ENCODE measurements at regions not wholly inside any gene's neighbourhood (a gene's known extent, or its start where the extent isn't known, plus 50 kb on each side); places are given as distances from the start of the nearest gene placed in this dataset.

DNA sequence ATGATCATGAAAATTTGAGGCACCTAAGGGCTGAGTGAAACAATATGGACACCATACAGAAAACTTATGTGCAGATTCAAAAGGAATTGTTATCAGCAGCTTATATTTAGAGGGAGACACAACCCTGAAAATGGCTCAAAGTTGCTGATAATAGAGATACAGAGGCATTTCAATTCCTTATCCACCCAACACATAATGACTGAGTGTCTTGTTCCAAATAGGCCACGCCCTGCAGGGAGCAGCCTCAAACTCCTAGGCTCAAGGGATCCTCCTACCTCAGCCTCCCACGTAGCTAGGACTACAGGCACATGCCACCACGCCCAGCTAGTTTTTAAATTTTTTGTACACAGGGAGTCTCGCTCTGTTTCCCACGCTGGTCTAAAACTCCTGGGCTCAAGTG is 79.0 kb downstream of the LBH start:
- DNase-seq (ENCODE audit: low read depth): no peak

DNA sequence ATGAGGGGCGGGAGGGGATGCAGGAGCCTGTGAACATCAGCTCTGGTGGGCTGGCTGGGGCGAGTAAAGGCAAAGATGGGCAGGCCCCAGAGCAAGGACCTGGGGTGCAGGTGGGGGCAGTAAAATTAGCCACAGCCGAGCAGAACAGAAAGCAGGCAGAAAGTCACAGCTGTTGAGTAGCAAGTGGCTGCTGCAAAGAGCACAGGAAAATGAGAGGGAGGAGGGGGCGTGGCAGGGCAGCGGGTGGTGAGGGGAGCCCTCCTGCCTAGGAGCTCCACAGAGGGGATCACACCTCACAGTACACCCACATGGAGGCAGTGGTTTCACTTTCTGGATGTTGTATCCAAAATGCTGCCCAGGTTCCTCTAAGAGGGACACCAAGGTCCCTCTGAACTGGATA is 79.6 kb downstream of the LBH start:
- DNase-seq (ENCODE audit: low read depth): no peak

DNA sequence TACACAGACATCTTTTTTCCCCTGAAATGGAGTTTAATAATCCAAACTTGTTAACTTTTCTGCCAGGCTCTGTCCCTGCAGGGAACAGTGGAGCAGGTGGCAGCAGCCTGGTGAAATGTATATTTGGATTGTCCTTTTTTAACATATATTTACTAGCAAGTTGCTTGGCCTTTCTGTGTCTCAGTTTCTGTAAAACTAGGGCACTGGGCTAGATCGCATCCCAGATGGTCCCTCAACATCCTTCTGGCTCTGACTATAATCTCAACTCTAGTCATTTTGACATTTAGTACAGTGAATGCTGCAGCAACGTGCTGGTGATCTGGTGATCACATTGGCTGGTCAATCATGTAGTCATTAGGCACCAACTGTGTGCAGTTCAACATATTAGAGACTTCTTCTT is 80.4 kb downstream of the LBH start:
- no peak for DNase-seq (ENCODE audit: low read depth)

DNA sequence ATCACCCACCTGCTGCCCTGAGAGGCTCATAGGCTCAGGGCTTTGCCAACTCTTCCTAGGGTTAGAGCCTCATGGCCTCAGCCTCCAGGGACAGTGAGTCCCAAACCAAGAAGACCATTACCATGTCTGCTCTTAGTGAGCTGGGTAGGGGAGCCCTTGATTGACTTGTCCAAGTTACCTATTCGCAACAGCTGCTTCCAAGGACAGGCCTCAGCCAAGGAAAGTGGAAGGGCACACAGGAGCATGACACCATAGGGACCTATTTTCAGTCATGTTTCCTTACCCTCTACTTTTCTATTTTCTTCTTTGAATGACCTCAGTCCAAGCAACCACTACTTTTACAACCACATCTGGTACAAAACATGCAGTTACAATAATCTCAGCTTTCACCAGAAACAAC is 81.6 kb downstream of the LBH start:
- no peak for DNase-seq (ENCODE audit: low read depth)

DNA sequence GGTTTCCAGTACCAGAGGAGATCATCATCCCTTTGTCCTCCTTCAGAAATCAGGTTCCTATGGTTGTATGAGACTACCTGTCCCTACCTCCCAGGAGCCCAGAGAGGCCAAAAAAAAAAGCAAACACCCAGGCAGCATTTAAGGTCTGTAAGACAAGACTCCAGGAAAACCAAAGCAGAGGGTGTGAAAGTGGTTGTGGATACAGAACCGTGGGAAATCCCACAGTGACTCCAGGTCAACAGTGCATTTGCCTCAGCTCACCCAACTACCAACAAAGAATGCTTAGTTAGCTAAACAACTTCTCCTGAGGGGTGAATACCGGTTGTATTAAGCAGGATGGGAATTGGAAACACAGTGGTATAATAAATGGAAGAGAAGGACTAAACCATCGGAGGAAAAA is 83.6 kb downstream of the LBH start:
- no peak for DNase-seq (ENCODE audit: low read depth)

DNA sequence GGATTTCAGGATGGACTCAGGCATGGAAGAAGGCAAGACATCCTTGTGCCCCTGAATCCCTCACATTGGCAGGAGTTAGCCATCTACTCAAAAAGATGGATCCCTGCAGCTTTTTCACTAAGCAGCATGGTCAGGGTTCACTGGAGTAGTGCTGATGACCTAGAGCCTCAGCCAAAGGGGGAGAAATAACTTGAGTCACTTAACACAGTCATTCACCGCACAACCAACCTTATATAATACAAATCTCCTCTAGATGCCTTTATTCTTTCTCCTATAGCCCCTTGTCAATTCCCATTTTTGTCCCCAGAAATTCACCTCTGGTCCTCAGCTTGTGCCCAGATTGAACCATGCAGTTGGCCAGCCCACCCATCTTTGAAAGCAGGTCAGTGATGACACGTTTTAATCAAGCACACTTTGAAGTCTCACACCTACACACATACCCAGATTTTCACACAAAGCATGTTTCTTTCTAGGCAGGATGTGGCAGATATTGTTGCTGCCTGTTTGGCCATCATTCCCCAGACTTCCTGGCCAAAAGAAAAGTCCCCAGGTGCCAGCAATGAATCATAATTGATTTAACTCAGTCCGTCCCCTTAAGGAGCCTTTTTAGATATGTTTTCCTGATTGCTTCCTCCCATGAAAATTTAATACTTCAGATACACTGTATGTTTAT is 84.2 kb downstream of the LBH start:
- DNase-seq (ENCODE audit: low read depth): no peak

DNA sequence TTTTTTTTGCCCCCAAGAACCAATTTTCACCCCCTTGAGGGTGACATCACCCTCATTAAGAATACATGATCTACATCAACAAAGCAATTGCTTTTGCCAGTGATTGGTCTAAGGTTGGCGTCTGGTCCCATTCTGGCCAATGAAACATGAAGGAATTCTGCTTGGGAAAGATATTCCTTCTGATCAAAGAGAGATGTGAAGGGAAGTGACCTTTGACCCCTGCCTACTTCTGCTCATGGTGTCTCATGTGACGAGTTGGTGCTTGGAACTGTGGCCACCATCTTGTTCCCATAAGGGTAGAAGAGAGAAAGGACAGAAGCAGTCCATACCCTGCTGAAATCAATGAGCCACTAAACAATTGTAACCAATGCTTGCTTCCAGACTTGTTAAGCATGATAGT is 85.1 kb downstream of the LBH start:
- DNase-seq (ENCODE audit: low read depth): no peak

DNA sequence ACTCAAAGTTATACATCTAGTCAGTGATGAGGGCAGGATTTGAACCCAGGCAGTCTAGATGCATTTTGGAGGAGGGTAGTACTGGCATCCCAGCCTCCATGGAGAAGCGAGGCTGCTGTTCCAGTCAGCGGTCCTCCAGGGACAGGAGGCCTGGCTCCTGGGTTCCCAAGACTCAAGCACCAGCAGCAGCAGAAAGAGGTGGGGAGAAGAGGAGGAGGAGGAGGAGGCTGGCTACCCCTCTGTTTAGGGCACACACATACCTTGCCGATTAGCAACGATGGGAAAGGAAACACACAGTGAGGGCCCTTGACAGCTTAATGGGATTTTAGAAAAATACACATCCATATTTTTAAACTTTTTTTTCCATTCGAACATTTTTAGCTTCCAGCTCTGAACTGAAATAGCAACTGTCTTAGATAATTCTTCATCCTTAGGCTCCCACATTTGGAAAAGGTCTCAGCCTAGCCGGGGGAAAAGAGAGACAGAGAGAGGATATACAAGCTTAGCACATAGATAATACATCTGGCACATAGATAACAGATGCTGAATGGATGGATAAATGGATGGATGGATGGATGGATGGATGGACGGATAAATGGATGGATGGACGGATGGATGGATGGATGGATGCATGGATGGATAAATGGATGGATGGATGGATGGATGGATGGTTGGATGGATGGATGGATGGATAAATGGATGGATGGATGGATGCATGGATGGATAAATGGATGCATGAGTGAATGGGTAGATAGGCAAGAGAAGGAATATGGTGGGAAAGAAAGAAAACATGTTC is 87.9 kb downstream of the LBH start:
- no peak for DNase-seq (ENCODE audit: low read depth)

DNA sequence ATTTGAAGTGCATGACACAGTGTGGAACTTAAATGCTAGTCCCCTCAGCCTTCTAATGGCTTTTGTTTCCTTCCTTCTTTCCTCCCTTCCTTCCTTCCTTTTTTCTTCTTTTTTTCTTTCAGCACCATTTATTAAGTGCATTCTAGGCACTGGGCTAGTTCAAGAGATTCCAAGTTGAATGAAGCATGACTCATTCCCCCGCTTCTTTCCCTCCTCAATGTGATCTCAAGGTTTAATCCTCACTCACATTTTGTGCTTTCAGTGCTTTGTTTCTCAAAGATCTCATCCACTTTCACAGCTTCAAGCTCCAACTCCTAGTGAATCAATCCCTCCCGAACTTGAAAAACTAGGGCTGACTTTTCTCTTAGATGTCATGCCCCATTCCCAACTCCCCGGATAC is 90.1 kb downstream of the LBH start:
- no peak for DNase-seq (ENCODE audit: low read depth)

DNA sequence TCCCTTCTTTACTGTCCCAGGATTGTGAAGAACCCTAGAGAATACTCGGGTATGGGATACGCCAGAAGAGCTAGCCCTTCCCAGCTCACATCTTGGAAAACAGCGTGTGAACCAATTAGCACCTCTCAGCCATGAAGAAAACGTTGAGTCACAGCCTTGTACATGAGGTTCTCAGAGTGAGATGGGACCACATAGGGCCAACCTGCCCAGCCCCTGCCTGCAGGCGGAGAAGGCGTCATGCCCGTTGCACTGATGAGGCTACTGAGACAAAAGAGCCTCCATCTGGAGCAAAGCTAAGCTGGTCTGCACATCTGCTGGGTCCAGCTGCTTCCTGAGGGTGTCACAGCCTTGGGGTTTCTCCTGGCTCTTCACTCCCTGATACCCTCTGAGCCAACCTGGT is 92.2 kb downstream of the LBH start:
- no peak for DNase-seq (ENCODE audit: low read depth)

DNA sequence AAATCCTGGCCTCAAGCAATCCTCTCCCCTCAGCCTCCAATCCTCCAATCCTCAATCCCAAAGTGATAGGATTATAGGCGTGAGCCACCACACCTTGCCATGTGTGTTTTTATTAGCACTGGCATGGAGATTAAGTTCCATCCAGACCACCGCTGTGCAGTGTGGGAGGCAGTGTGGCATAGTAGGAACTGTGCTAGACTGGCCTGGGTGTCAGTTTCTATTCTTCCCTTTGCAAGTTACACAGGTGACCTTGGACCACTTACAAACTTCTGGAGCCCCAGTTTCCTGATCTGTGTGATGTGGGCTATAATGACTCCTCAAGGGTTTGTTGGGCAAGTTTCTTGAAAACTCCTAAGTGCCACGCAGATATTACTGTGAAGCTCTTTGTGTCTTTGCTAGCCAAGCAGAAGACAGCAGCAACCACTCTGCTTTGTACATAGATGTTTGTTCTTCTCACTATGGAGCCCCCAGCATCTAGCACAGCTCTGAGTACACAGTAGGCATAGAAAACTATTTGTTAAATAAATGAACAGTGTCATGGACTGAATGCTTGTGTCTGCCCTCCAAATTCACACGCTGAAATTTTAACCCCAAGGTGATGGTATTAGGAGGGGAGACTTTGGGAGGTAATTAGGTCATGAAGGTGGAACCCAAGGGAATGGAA is 93.0 kb downstream of the LBH start:
- no peak for DNase-seq (ENCODE audit: low read depth)

DNA sequence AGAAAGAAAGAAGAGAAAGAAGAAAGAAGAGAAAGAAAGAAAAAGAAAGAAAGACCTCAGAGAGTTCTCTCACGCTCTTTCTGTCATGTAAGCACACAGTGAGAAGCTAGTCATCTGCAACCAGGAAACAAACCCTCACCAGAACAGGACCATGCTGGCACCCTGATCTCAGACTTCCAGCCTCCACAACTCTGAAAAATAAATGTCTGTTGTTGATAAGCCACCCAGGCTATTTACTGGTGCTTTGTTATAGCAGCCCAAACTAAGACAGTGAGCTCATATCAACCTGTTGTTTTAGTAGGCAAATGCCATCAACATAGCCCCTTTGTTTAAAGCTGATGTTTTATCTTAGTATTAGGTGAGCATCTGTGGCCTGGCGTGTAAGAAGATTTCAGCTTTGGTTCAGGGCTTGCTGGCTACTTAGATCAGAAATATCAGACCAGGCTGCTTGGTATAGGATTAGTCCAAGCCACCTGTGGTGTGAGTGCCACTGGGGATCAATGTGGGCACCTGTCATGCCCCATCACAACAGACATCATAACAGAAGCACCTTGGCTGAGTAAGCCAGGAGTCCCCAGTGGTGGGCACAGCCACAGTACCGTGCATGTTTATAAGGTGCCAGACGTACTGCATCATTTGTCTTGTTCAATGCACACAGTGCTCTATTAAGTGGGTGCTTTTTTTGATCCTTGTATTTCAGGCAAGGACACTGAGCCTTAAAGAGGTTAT is 94.4 kb downstream of the LBH start:
- DNase-seq (ENCODE audit: low read depth): no peak

DNA sequence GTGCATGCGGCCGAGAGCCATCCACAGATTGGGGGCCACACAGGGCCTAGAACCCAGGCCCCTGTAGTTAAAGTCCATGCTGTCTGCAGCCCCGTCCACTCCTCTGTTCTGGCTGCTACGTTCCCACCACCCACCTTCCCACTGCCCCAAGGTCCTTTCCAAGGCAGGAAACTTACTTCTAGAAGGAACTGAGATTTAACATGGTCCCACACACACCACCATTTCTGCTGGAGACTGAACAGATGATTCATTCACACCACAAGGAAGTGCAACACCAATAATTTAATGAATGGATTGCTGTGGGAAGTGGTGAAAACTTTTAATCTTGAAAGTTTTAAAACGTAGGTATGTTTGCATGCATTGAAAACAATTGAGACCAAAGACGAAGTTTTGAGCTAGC is 95.2 kb downstream of the LBH start:
- DNase-seq (ENCODE audit: low read depth): no peak

DNA sequence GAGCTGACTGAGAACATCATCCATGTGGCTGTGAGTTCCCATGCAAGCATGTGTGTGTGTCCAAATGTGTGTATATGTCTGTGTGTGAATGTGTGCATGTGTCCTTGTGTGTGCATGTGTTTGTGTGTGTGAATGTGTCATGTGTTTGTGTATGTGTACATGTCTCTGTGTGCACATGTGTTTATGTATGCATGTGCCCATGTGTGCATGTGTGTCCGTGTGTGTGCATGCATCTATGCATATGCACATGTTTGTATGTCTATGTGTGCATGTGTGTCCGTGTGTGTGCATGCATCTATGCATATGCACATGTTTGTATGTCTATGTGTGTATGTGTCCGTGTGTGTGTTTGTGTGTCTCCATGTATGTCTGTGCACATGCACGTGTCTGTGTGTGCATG is 99.7 kb downstream of the LBH start:
- DNase-seq (ENCODE audit: low read depth): no peak

DNA sequence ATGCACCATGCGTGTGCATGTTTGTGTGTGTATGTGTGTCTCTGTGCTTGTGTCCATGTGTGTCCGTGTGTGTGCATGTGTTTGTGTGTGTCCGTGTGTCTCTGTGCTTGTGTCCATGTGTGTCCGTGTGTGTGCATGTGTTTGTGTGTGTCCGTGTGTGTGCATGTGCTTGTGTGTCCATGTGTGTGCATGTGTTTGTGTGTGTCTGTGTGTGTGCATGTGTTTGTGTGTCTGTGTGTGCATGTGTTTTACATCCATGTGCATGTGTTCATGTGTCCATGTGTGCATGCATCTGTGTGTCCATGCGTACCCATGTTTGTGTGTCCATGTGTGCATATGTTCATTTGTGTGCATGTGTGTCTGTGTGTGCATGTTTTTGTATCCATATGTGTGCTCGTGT is 100.5 kb downstream of the LBH start:
- DNase-seq (ENCODE audit: low read depth): no peak

DNA sequence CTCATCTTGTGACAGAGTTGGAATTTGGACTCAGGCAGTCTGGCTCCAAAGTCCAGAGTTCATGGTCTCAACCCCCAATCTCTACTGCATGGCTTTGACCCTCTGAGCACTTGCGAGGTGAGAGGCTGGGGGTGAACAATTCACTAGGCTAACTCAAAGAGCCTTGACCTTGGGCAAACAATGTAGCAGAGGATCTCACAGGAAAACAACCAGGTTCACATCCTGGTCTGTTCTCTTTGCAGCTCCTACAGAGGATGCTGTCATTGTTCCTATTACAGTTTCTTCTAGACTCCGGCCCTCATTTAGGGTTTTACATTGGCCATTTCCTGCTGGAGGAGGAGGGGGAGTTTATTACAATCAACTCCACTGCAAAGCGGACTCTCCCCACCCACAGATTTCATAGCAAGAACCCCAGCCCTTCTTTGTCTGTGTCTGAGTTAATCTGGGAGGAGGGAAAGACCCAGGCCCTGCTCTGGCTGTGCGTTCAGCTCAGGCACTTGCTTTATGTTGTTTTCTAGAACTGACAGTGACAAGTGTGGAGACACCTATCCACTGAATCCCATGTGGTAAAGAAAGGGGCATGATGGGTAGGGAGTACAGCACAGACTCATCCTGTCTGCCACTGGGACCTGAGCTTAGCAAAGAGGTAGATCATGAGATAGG is 101.6 kb downstream of the LBH start:
- no peak for DNase-seq (ENCODE audit: low read depth)

DNA sequence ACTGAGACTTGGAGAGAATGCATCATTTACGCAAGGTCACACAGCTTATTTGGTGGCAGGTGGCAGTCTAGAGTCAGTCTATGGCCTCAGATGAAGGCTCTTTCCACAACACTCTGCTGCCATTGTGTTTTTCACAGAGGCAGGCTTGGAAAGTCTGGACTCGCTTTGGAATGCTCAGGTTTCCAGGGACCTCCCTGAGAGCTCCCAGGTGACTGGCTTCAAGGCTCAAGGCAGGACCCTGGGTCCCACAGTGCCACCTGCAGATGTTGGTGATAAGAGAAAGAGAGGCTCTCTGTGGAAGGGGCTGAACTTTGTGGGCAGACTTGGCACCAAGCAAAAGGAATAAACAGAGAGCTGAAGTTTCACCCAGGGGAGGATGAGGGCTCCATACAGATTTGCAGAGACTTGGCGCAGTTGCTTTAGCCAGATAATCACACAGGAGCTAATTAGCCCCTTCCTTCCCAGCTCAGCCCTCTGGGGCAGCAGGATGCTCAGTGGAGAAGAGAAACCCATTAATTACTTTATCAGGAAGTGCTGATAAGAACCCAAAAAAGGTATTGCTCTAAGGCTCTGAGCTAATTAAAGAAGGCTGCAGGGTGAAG is 103.5 kb downstream of the LBH start:
- DNase-seq (ENCODE audit: low read depth): no peak

DNA sequence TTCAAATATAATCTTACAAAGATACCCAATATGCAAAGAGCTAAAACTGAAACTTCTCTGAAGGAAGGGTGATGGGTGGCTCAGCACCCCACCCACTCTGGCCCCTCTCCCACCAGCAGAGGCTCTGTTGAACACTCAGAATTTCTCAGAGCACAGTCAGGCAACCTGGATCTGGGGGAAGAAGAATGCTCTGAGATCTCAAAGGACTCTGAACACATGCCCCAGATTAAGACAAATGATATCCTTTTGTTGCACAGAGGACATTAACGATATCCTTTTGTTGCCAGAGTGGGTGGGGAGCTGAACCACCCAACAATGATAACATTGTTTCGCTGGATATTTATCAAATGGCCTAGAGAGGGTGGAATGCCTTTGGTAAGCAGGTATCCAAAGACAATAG is 104.8 kb downstream of the LBH start:
- no peak for DNase-seq (ENCODE audit: low read depth)

DNA sequence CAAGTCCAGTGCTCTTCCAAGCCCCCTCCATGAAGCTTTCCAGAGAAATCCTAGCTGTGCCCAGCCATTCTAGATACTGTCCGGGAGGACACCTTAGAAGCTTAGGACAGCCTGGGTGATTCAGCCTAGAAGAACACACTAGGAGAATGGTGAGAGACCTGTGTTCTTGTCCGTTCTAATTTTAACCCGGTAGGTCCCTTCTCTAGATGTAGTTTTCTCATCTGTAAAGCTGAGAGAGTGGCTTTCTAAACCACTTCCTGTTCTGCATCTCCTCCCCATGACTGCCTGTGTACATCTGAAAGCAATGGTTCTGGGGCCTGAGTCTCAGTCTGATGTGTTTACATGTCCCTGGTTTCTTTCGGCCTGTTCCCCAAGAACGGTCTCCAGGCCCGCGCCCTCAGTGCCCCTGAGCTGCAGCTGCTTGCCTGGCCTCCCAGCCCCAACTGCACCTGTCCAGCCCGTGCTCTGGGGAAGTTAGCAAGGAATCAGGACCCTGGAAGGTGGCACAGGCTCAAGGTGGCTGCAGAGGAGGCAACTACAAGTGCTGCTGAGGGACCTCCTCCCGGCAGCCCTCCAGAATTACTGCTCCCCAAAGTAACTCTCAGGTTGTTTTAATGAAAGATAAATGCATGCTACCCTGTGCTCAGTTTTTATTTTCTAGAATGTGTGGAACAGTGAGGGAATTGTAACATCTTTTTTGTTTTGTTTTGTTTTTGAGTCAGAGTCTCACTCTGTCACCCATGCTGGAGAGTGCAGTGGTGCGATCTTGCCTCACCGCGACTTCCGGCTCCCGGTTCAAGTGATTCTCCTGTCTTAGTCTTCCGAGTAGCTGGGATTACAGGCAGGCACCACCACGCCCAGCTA is 105.9 kb downstream of the LBH start:
- peak; percentile 25 for DNase-seq (ENCODE audit: low read depth)

DNA sequence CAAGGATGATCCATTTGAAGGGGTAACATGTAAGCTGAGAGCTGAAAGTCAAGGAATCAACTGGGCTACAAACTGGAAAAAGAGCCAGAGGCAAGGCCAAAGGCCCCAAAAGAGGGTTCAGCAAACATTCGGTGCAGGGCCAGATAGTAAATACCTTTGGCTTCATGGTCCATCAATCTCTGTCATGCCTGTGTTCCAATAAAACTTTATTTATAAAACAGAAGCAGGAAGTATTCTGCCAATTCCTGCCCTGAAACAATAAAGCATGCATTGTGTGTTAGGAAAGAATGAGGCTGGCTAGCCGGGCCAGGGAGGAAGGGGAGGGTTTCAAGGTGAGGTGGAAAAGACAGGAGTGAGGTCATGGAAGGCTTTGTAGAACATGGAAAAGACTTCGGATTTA is 107.1 kb downstream of the LBH start:
- no peak for DNase-seq (ENCODE audit: low read depth)

DNA sequence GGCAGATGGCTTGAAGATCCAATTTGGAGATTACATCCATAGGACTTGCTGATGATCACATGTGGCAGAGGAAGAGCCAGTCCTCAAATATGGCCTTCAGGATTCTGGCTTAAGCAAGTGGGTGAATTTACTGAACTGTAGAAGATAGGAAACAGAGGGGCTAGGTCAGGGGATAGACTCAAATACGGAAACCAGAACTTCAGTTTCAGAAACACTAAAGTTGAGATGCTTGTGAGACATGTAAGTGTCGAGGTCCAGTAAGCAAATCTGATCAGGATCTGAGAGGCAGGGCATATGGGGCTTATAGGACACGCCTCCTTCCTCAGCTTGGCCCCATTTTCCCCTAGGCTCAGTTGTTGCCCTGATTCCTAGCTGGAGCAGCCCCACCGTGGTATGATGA is 107.7 kb downstream of the LBH start:
- DNase-seq (ENCODE audit: low read depth): no peak

Data from activated T-helper 1 cell treated with Interleukin-2 at 50 U/mL for 16 hours (primary cell).